B cell (primary cell): ENCODE measurements at regions not wholly inside any gene's neighbourhood (a gene's known extent, or its start where the extent isn't known, plus 50 kb on each side); places are given as distances from the start of the nearest gene placed in this dataset.
"Not testable (repeated sequence)": the region's sequence is repeated elsewhere in the genome, so short reads cannot be mapped to it uniquely, and the experiment has no call there.

ENCODE experiments used
- EZH2 ChIP-seq: IDR thresholded peaks from 2 replicates; pipeline ENCODE4 v1.6.1; 2012; ENCODE audit warnings: borderline replicate concordance, low read depth, mild to moderate bottlenecking, moderate library complexity, low read length; ENCODE audit not compliant: insufficient read depth, poor library complexity, severe bottlenecking
- TF ChIP-seq, protein P1 (sequence below): fragments of 200-600 bp; IDR thresholded peaks from one replicate; pipeline ENCODE4 v1.8.0; 2022; ENCODE audit warnings: antibody characterized with exemption, mild to moderate bottlenecking

DNA sequence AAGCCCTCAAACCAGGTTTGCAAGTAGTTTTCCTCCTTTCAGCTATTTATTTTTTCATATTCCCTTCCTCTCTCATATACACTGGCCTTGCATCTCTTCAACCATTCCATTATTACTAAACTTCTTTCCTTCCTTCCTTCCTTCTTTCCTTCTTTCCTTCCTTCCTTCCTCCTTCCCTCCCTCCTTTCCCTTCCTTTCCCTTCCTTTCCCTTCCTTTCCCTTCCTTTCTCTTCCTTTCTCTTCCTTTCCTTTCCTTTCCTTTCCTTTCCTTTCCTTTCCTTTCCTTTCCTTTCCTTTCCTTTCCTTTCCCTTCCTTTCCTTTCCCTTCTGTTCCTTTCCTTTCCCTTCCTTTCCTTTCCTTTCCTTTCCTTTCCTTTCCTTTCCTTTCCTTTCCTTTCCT is 228.7 kb upstream of the IGFBP7 start:
- TF ChIP-seq, protein P1, sequence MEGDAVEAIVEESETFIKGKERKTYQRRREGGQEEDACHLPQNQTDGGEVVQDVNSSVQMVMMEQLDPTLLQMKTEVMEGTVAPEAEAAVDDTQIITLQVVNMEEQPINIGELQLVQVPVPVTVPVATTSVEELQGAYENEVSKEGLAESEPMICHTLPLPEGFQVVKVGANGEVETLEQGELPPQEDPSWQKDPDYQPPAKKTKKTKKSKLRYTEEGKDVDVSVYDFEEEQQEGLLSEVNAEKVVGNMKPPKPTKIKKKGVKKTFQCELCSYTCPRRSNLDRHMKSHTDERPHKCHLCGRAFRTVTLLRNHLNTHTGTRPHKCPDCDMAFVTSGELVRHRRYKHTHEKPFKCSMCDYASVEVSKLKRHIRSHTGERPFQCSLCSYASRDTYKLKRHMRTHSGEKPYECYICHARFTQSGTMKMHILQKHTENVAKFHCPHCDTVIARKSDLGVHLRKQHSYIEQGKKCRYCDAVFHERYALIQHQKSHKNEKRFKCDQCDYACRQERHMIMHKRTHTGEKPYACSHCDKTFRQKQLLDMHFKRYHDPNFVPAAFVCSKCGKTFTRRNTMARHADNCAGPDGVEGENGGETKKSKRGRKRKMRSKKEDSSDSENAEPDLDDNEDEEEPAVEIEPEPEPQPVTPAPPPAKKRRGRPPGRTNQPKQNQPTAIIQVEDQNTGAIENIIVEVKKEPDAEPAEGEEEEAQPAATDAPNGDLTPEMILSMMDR = not testable (repeated sequence)
- not testable (repeated sequence) for TF ChIP-seq EZH2
